ENCODE measurements at regions not wholly inside any gene's neighbourhood (a gene's known extent, or its start where the extent isn't known, plus 50 kb on each side); places are given as distances from the start of the nearest gene placed in this dataset.

GRCh38 chr5:158364367-158364766 lies 505.4 kb upstream of the CLINT1 start:
- H3K27ac ChIP-seq, result no peak overlapping the region
- no peaks in the 10 kb centered on the region for H3K4me1 ChIP-seq
- H3K4me3 ChIP-seq, result no peak overlapping the region
- no peaks in the 10 kb centered on the region for H3K9me3 ChIP-seq
- TF ChIP-seq EP300 (IDR thresholded peaks at IDR 0.05), result no peak
- no peak for TF ChIP-seq POLR2A (IDR thresholded peaks at IDR 0.05)
- TF ChIP-seq POLR2AphosphoS5 (IDR thresholded peaks at IDR 0.05), result no peak
- no peak for TF ChIP-seq CTCF (IDR thresholded peaks at IDR 0.05)
- no peaks in the 10 kb centered on the region for H3K36me3 ChIP-seq
- no peak for DNase-seq (ENCODE audit: low spot score in 2 of 2)
- WGBS, result 67% methylated on average over 4 of the region's 4 CpGs
- H3K27me3 ChIP-seq, result no peaks in the 10 kb centered on the region

GRCh38 chr5:158354958-158355357 lies 496.0 kb upstream of the CLINT1 start:
- Histone ChIP-seq H3K36me3 (no peaks in the 10 kb centered on the region), H3K4me3 (no peak overlapping the region), H3K27ac (no peak overlapping the region), H3K4me1 (no peaks in the 10 kb centered on the region), H3K27me3 (no peaks in the 10 kb centered on the region), H3K9me3 (no peaks in the 10 kb centered on the region)
- no peak for DNase-seq (ENCODE audit: low spot score in 2 of 2)
- TF ChIP-seq EP300 (IDR thresholded peaks at IDR 0.05) (no peak), POLR2AphosphoS5 (IDR thresholded peaks at IDR 0.05) (no peak), CTCF (IDR thresholded peaks at IDR 0.05) (no peak), POLR2A (IDR thresholded peaks at IDR 0.05) (no peak)

DNA sequence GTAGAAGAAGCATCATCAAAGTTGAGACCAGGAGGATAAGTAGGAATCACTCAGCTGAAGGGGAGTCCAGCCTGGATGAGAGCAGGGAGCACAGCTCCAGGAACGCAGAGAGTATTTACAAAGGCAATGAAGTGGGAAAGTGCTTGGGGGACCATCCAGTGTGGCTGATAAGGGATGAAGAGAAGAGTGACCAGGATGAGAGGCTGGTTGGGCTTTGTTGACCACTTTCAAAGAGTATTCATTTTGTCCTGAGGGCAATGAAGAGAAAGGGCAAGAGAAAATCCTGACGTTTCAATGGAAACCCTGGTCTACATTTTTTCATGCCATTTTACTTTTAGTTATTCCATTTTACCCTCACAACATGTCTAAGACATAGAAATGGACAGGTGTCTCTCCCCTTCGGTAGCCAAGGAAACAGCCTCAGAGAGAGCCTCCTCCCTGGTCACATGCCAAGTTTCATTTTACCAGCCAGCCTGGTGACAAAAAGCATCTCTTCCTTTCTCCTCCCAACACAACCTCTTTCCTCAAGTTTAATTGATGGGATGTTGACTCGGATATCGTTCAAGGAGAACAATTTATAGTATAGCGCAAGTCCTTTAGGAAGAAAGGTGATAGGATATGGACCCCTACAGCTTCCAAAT lies 492.7 kb upstream of the CLINT1 start:
- TF ChIP-seq POLR2AphosphoS5 (IDR thresholded peaks at IDR 0.05), result no peak
- WGBS, result 86% methylated on average over 6 of the region's 6 CpGs

DNA sequence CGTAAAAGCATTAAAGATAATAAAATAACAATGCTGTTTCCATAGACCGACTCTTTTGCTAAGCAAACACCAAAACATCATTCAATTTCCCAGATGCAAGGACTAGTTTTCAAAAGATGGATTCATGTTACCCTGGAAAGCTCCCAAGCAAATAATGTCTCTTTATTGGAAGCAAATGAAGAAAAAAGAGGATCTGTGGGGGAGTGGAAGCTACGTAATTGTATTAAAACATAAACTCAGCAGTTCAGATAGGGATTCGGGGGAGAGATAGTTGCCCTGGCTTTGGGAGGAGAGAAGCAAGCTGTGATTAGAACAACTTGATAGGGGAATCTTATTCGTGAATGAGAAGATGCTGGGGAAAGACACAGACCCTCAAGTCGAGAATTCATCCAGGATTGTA lies 491.0 kb upstream of the CLINT1 start:
- no peak for DNase-seq (ENCODE audit: low spot score in 2 of 2)
- 66% methylated on average over 6 of the region's 6 CpGs for WGBS

More for the DNA sequence above, 492.7 kb upstream of the CLINT1 start:
- no peak overlapping the region for H3K27ac ChIP-seq
- no peaks in the 10 kb centered on the region for H3K4me1 ChIP-seq
- no peaks in the 10 kb centered on the region for H3K36me3 ChIP-seq
- H3K4me3 ChIP-seq, result no peak overlapping the region
- H3K27me3 ChIP-seq, result no peaks in the 10 kb centered on the region
- no peak for DNase-seq (ENCODE audit: low spot score in 2 of 2)
- no peaks in the 10 kb centered on the region for H3K9me3 ChIP-seq

GRCh38 chr5:158344376-158344775 lies 485.4 kb upstream of the CLINT1 start:
- Histone ChIP-seq H3K4me3 (no peak overlapping the region), H3K36me3 (no peaks in the 10 kb centered on the region), H3K4me1 (no peaks in the 10 kb centered on the region), H3K27me3 (no peaks in the 10 kb centered on the region), H3K27ac (no peak overlapping the region), H3K9me3 (peaks cover 10% of the 10 kb centered on the region)
- 87% methylated on average over 2 of the region's 2 CpGs for WGBS
- DNase-seq (ENCODE audit: low spot score in 2 of 2), result no peak
- no peak for TF ChIP-seq CTCF (IDR thresholded peaks at IDR 0.05)
- no peak for TF ChIP-seq EP300 (IDR thresholded peaks at IDR 0.05)
- TF ChIP-seq POLR2A (IDR thresholded peaks at IDR 0.05), result no peak
- TF ChIP-seq POLR2AphosphoS5 (IDR thresholded peaks at IDR 0.05), result no peak

More for the DNA sequence above, 491.0 kb upstream of the CLINT1 start:
- no peaks in the 10 kb centered on the region for H3K36me3 ChIP-seq
- no peak overlapping the region for H3K4me3 ChIP-seq
- peaks cover 10% of the 10 kb centered on the region for H3K9me3 ChIP-seq
- H3K27me3 ChIP-seq, result no peaks in the 10 kb centered on the region
- TF ChIP-seq POLR2AphosphoS5 (IDR thresholded peaks at IDR 0.05), result no peak
- no peak for TF ChIP-seq CTCF (IDR thresholded peaks at IDR 0.05)
- no peak for TF ChIP-seq EP300 (IDR thresholded peaks at IDR 0.05)
- no peak for TF ChIP-seq POLR2A (IDR thresholded peaks at IDR 0.05)
- H3K4me1 ChIP-seq, result no peaks in the 10 kb centered on the region
- no peak overlapping the region for H3K27ac ChIP-seq

DNA sequence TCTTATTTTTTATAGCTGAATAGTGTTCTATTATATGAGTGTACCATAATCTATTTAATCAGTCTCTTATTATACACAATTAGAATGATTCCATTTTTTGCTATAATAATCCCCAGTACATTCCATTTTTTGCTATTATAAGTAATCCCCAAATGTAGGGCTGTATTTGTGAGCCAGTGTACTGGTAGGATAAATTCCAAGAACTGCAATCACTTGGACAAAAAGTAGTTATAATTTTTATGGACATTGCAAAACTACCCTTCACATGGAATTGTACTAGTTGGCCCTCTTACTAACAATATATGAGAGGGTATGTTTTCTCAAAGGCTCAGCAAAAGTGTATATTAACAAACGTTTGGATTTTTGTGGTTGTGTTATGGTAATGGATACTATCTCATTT lies 481.7 kb upstream of the CLINT1 start:
- DNase-seq (ENCODE audit: low spot score in 2 of 2), result no peak
- TF ChIP-seq POLR2AphosphoS5 (IDR thresholded peaks at IDR 0.05) (no peak), CTCF (IDR thresholded peaks at IDR 0.05) (no peak), POLR2A (IDR thresholded peaks at IDR 0.05) (no peak), EP300 (IDR thresholded peaks at IDR 0.05) (no peak)
- H3K9me3 ChIP-seq, result peaks cover 7% of the 10 kb centered on the region
- no peaks in the 10 kb centered on the region for H3K27me3 ChIP-seq
- no peaks in the 10 kb centered on the region for H3K4me1 ChIP-seq
- H3K36me3 ChIP-seq, result no peaks in the 10 kb centered on the region
- 72% methylated on average over 1 of the region's 1 CpG for WGBS
- H3K4me3 ChIP-seq, result no peak overlapping the region
- no peak overlapping the region for H3K27ac ChIP-seq
